GM18502 (cell line): ENCODE measurements at regions not wholly inside any gene's neighbourhood (a gene's known extent, or its start where the extent isn't known, plus 50 kb on each side); places are given as distances from the start of the nearest gene placed in this dataset.
"Not testable (repeated sequence)": the region's sequence is repeated elsewhere in the genome, so short reads cannot be mapped to it uniquely, and the experiment has no call there.

Experiments used
- ATAC-seq: cut with Tn5 transposase; IDR thresholded peaks from one replicate; pipeline ENCODE4 v1.9.1; 2021; ENCODE audit warnings: mild to moderate bottlenecking; ENCODE audit not compliant: unreplicated experiment, poor library complexity

- peak; percentile 95 for ATAC-seq
Observed at GRCh38 chr6:137811121-137811915, 55.7 kb upstream of the TNFAIP3 start.

GRCh38 chr6:137811916-137812553 lies 55.0 kb upstream of the TNFAIP3 start:
- no peak for ATAC-seq

- ATAC-seq, result no peak
Observed at GRCh38 chr6:137813308-137813970, 53.6 kb upstream of the TNFAIP3 start.

- ATAC-seq, result not testable (repeated sequence)
Observed at GRCh38 chr6:137814030-137814429, 53.0 kb upstream of the TNFAIP3 start.

- ATAC-seq, result peak; percentile 3
Observed at GRCh38 chr6:137815692-137816091, 51.4 kb upstream of the TNFAIP3 start.

- ATAC-seq, result peak; percentile 48
Observed at GRCh38 chr6:137816133-137816579, 50.9 kb upstream of the TNFAIP3 start.

- no peak for ATAC-seq
Observed at GRCh38 chr6:137816688-137817618, 50.1 kb upstream of the TNFAIP3 start.
